Urothelium cell line (cell line): ENCODE measurements at regions not wholly inside any gene's neighbourhood (a gene's known extent, or its start where the extent isn't known, plus 50 kb on each side); places are given as distances from the start of the nearest gene placed in this dataset.

ENCODE experiments used
- DNase-seq: peaks from one replicate; pipeline ENCODE4 v3.0.0; 2011; ENCODE audit warnings: low spot score, mixed read lengths
- FAIRE-seq: peaks from 2 replicates; lab custom pipeline; 2011; peaks lifted over from hg19 to GRCh38; lab: Jason Lieb, UNC

DNA sequence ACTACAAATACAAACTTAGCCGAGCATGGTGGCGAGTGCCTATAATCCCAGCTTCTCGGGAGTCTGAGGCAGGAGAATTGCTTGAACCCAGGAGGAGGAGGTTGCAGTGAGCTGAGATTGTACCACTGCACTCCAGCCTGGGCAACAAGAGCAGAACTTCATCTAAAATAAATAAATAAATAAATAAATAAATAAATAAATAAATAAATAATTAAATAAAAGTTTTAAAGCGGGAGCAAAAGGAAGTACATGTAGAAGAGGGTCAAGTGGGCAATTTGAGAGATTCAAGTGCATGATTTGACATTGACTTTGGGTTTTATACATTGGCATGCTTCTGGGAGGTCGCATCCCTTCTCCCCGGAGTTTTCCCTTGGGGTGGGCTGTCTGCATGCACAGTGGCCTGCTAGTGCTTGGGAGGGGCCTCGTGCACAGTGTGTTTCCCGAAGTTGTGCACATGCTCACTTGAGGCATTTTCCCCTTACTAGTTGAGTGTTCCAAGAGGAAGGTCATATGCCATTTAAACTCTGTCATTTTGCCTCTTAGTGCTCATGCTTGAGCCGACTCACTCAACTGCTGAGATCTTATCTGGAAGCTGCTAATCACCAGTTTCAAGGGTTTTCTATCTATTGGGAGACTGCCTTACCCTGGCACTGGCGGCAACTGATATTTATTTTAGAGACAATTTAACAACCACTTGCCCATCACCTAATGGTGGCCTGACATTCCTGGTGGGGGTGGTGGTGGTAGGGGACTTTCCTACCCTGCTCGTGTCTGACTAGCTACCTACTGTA, 193.2 kb upstream of the MPHOSPH6 start:
- no peak for FAIRE-seq
- DNase-seq = no peak

DNA sequence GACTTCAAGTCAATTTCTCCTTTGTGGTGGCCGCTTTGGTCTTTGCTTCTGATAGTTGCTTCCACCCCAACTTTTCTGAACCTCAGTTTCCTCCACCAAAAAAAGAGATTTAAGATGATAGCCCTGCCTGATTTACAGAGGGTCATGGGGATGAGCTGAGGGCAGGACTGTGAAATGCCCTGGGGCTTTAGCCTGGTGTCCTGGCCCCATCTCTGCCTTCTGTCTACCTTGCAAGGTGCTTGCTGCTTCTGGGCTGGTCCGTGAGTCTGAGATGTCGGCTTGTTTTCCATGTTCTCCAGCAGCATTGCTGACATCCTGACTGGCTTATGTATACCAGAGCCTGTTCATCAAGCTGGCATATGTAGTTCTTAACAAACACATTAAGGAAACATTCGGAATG, 191.9 kb upstream of the MPHOSPH6 start:
- FAIRE-seq = no peak
- DNase-seq = no peak

DNA sequence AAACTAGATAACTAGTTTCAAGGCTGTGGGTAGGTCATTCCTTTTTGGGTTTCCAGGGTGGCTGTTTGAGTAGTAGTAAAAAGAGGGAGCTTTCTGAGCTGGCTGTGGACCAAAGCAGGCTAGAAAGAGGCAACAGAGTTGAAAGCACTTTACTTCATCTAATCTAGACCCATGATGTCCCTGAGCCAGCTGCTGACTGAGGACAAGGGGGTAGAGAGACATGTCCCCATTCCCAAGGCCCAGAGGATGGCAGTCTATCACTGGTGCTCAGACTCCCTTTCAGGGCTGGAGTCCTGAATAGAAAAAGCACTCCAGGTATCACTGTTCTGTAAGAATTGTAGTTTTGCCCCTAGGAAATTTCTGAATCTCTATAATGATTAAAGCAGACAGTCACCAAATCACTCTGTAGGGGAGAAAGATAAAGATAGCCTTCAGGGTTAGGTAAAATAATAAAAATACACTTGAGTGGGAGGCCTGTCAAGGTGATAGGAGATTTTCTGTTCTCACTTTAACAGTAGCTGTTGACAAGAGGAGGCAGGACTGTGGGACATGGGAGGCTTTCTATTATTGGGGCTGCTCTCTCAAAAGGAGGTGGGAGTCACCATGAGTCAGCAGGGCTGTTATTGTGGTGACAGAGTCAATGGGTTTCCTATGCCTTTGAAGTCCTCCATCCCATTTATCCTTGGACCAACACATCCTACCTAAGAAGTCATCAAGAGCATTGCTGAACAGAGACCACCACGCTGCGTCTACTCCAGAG, 190.2 kb upstream of the MPHOSPH6 start:
- FAIRE-seq (no peak), DNase-seq (no peak)

DNA sequence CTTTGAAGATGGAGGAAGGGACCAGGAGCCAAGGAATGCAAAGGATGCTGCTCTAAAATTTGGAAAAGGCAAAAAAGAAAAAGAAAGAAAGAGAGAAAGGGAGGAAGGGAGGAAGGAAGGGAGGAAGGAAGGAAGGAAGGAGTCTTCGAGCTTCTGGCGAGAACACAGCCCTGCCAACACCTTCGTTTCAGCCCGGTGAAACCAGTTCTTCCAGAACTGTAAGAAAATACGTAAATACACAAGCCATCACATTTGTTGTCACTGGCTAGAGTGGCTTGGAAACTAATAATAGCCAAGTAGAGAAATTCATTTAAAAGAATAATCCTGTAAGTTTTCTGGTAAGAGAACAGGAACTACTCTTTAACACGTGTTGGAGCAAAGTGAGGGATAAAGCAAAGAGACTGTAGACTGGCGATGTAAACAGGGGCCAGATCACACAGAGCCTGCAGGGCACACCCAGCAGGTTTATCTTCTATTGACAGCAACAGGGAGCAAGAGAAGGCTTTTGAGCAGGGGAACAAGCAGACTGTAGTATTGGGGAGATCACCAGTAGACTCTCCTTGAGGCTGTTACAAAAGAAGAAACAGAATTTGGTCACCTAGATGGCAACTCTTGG, 188.7 kb upstream of the MPHOSPH6 start:
- FAIRE-seq = no peak
- no peak for DNase-seq

- FAIRE-seq (no peak), DNase-seq (no peak)
Measured at GRCh38 chr16:82358161-82358560, 188.1 kb upstream of the MPHOSPH6 start.

- DNase-seq (no peak), FAIRE-seq (no peak)
Measured at GRCh38 chr16:82357237-82357636, 187.2 kb upstream of the MPHOSPH6 start.

- FAIRE-seq (no peak), DNase-seq (no peak)
Measured at GRCh38 chr16:82350560-82350959, 180.5 kb upstream of the MPHOSPH6 start.

DNA sequence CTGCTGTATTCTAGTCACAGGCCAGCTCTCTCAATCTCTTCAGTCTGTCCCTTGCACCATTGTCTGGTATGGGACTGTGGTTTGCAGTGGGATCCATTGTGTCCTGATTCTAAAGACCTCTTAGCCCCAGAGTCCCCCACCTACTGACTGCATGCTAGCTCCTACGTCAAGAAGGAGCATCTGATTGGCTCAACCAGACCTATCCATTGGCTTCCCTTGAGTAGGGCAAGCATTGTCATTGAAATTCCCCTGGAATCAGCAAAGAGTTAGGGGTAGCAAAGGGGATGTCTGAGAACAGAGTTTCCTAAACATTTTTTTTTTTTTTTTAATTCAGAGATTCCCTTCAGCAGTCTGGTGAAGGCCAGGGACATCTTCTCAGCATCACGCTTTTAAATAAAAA, 175.3 kb upstream of the MPHOSPH6 start:
- DNase-seq (no peak), FAIRE-seq (no peak)

- DNase-seq = no peak
- no peak for FAIRE-seq
Measured at GRCh38 chr16:82344157-82344556, 174.1 kb upstream of the MPHOSPH6 start.

GRCh38 chr16:82341146-82341669, 171.2 kb upstream of the MPHOSPH6 start:
- DNase-seq = no peak

GRCh38 chr16:82340531-82340930, 170.5 kb upstream of the MPHOSPH6 start:
- DNase-seq (no peak), FAIRE-seq (no peak)

More at GRCh38 chr16:82341146-82341669, 171.2 kb upstream of the MPHOSPH6 start:
- no peak for FAIRE-seq

DNA sequence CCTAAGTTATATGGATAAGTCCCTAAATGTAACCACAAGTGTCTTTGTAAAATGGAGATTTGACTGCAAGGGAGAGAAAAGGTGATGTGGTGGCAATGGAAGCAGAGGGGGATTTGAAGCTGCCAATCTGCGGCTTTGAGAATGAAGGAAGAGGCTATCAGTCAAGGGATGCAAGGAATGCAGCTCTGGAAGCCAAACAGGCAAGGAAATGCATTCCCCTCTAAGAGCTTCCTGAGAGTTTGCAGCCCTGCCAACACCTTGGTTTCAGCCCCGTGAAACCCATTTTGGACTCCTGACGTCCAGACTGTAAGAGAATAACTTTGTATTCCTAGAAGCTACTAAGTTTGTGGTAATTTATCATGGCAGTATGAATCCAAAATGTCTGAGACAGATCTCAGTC, 167.3 kb upstream of the MPHOSPH6 start:
- FAIRE-seq (no peak), DNase-seq (no peak)

DNA sequence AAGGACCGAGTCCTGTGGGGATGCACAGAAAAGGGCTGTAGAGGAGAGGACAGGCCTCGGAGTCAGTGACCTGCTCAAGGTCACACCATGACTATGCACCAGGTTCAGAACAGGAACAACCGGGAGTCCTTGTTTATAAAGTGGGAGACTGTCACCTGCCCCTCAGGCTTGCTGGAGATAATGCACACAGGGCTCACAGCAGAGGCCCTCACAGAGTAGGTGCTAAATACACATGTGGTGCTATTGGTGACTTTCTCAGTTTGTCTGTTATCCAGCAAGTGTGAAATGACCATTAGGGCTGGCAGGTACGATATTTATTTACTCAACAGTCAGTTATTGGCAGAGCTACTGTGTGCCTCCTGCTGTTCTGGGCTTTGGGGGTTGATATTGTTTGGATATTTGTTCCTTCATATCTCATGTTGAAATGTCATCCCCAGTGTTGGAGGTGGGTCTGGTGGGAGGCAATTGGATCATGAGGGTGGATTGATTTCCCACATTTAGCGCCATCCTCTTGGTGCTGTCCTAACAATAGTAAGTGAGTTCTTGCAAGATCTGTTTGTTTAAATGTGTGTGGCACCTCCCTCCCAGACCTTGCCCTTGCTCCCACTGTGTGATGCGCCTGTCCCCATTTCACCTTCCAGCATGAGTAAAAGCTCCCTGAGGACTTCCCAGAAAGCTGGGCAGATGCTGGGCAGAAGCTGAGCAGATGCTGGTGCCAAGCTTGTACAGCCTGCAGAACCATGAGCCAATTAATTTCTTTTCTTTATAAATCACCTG, 162.1 kb upstream of the MPHOSPH6 start:
- FAIRE-seq (no peak), DNase-seq (no peak)

DNA sequence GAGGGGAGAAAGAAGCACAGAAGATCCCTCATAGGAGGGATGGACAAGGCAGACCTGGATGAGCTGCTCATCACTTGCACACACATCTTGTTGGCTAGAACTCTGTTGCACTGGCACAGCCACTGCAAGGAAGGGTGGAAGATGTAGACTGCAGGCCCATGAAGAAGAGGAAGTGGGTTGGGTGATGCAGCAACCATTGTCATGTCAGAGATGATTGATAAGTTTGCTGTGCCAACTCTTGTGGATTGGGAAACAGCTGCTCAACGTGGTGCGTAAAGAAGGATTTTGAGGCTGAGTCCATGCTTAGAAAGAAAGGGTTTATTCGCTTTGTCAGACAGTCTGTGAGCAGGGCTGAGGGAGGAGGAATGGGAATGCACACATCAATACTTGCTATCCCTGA, 161.4 kb upstream of the MPHOSPH6 start:
- no peak for DNase-seq
- FAIRE-seq = no peak

GRCh38 chr16:82329504-82330192, 159.6 kb upstream of the MPHOSPH6 start:
- FAIRE-seq = no peak
- DNase-seq = no peak

DNA sequence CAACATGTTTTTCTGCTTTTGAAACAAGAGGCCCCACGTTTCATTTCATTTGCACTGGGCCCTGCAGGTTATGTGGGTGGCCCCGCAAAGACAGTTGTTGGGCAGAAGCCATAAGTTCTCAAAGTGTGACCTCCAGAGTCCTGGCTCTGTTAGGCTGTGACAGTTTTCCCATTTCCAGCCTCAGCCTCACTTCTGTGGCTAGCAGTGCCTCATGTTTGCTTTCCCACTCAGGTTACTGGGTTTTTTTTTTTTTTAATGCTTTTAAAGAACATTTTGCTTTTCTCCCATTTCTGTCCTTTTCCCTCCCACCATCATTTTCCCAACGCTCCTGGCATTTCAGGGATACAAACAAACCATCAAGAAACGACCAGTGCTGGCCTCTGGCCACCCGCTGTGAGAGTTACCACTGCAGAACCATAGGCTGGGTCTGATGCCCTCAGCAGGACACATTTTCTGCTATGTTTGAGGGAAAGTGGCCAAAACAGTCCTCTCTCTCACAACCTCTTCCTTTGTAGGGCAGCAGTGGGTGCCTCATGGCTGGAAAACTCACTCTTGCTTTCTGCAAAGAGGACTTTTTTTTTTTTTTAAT, 159.0 kb upstream of the MPHOSPH6 start:
- DNase-seq = no peak
- no peak for FAIRE-seq

DNA sequence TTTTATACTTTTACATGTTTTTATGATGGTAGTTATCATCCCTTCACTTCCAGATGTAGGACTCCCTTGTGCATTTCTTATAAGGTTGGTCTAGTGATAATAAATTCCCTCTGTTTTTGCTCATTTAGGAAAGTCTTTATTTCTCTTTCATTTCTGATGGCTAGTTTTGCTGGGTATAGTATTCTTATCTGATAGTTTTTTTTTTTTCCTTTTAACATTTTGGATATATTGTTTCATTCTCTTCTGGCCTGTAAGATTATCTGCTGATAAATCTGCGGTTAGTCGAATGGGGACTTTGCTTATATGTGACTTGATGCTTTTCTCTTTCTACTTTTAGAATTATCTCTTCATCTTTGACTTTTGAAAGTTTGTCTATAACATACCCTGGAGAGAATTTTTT, 153.1 kb upstream of the MPHOSPH6 start:
- FAIRE-seq = no peak
- DNase-seq = no peak

DNA sequence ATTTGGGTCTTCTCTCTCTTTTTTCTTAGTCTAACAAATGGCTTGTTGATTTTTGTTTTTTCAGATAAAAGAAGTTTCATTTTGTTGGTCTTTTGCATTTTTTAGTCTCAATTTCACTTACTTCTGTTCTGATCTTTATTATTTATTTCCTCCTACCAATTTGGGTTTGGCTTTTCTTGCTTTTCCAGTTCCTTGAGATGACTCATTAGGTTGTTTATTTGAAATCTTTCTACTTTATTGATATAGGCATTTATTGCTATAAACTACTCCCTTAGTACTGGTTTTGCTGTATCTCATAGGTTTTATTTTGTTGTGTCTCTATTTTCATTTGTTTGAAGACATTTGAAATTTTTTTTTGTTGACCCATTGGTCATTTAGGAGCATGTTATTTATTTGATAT, 152.2 kb upstream of the MPHOSPH6 start:
- DNase-seq = no peak
- no peak for FAIRE-seq

DNA sequence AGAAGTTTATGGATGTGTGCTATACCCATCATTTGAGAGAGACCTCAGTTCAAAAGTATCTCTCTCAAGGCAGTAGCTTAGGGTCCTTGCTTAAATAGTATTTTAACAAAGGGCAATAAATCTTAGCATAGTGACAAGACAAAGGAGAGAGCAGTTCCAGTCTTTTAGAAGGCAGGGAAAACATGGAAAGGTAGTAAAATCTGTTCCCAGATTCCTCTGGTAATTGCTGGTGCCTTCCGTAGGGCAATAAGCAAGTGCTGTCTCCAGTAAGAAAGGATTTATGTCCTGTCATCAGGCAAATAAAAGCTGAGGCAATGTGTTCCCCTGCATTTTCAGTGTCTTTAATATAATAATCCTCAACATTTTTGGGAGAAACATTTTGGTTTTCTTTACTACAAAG, 149.0 kb upstream of the MPHOSPH6 start:
- FAIRE-seq = no peak
- DNase-seq = no peak
